Neural cell (in vitro differentiated cells): ENCODE measurements at regions not wholly inside any gene's neighbourhood (a gene's known extent, or its start where the extent isn't known, plus 50 kb on each side); places are given as distances from the start of the nearest gene placed in this dataset.

Experiments
- H2AFZ ChIP-seq: fragments of 200-600, 300-800 bp; sonication (generic), shearing (Covaris generic); 2 replicates; pipeline ENCODE4 v1.6.0; 2014; ENCODE audit warnings: low read depth, mild to moderate bottlenecking, antibody characterized with exemption, low read length, moderate library complexity
- H3F3A ChIP-seq: fragments of 200-600 bp; shearing (Covaris generic); 2 replicates; pipeline ENCODE4 v1.6.1; 2016; ENCODE audit warnings: mild to moderate bottlenecking, moderate library complexity, mixed read lengths, antibody characterized with exemption, low read length; ENCODE audit not compliant: insufficient read depth, poor library complexity, severe bottlenecking
- H3K27ac ChIP-seq: fragments of 200-600, 300-800 bp; sonication (generic), shearing (Covaris generic); 2 replicates; pipeline ENCODE4 v1.5.1; 2014; ENCODE audit warnings: mild to moderate bottlenecking, low read length, moderate library complexity
- H3K27me3 ChIP-seq: fragments of 300-800, 200-600 bp; sonication (generic), shearing (Covaris generic); 2 replicates; pipeline ENCODE4 v1.6.0; 2014; ENCODE audit warnings: mild to moderate bottlenecking, low read depth, low read length, moderate library complexity; ENCODE audit not compliant: insufficient read depth
- H3K36me3 ChIP-seq: fragments of 300-800, 200-600 bp; sonication (generic), shearing (Covaris generic); 2 replicates; pipeline ENCODE4 v1.5.1; 2014; ENCODE audit warnings: mild to moderate bottlenecking, antibody characterized with exemption, low read length, moderate library complexity; ENCODE audit not compliant: insufficient read depth
- H3K4me2 ChIP-seq: fragments of 300-800, 200-600 bp; sonication (generic), shearing (Covaris generic); 2 replicates; pipeline ENCODE4 v1.6.0; 2014; ENCODE audit warnings: mild to moderate bottlenecking, low read length
- H3K4me3 ChIP-seq: fragments of 300-800, 200-600 bp; sonication (generic), shearing (Covaris generic); 2 replicates; pipeline ENCODE4 v1.5.1; 2014; ENCODE audit warnings: mild to moderate bottlenecking, low read length, moderate library complexity
- H3K79me2 ChIP-seq: fragments of 200-600 bp; shearing (Covaris generic); replicated peaks from 2 replicates; pipeline ENCODE4 v1.6.0; 2014; ENCODE audit warnings: mild to moderate bottlenecking, low read length, moderate library complexity; ENCODE audit not compliant: insufficient read depth
- H3K9ac ChIP-seq: fragments of 300-800, 200-600 bp; sonication (generic), shearing (Covaris generic); 2 replicates; pipeline ENCODE4 v1.6.1; 2016; ENCODE audit warnings: mild to moderate bottlenecking, low read length, mixed read lengths
- H3K9me2 ChIP-seq: fragments of 200-600 bp; shearing (Covaris generic); 2 replicates; pipeline ENCODE4 v1.6.1; 2016; ENCODE audit warnings: mild to moderate bottlenecking, low read length, mixed read lengths; ENCODE audit not compliant: insufficient read depth
- H3K9me3 ChIP-seq: fragments of 200-600, 300-800 bp; sonication (generic), shearing (Covaris generic); 2 replicates; pipeline ENCODE4 v1.6.1; 2016; ENCODE audit warnings: mild to moderate bottlenecking, mixed run types, low read length, moderate library complexity, mixed read lengths
- H4K20me1 ChIP-seq: fragments of 200-600 bp; shearing (Covaris generic); 2 replicates; pipeline ENCODE4 v1.6.1; 2016; ENCODE audit warnings: mild to moderate bottlenecking, mixed run types; ENCODE audit not compliant: insufficient read depth
- EP300 ChIP-seq: fragments of 450-650 bp; conservative IDR thresholded peaks from 2 replicates; pipeline ENCODE4 v1.6.1; 2014; ENCODE audit warnings: antibody characterized with exemption, mild to moderate bottlenecking, moderate library complexity; ENCODE audit not compliant: poor library complexity, severe bottlenecking
- EZH2 ChIP-seq: fragments of 200-600, 300-800 bp; shearing (Covaris generic), sonication (generic); IDR thresholded peaks from 2 replicates; pipeline ENCODE4 v1.6.1; 2014; ENCODE audit warnings: antibody characterized with exemption, low read length, borderline replicate concordance, mild to moderate bottlenecking; ENCODE audit not compliant: insufficient read depth, poor library complexity, severe bottlenecking
- MXI1 ChIP-seq: fragments of 450-650 bp; conservative IDR thresholded peaks from 2 replicates; pipeline ENCODE4 v1.6.1; 2014; ENCODE audit warnings: antibody characterized with exemption, mild to moderate bottlenecking; ENCODE audit not compliant: poor library complexity, severe bottlenecking
- POLR2AphosphoS5 ChIP-seq: IDR thresholded peaks from 2 replicates; pipeline ENCODE4 v1.6.1; 2012
- RAD21 ChIP-seq: fragments of 450-650 bp; conservative IDR thresholded peaks from 2 replicates; pipeline ENCODE4 v1.6.1; 2014; ENCODE audit warnings: antibody characterized with exemption, mild to moderate bottlenecking, moderate library complexity
- SMC3 ChIP-seq: fragments of 450-650 bp; conservative IDR thresholded peaks from 2 replicates; pipeline ENCODE4 v1.6.1; 2014; ENCODE audit warnings: antibody characterized with exemption, mild to moderate bottlenecking, moderate library complexity; ENCODE audit not compliant: poor library complexity
- TAF1 ChIP-seq: IDR thresholded peaks from 2 replicates; pipeline ENCODE4 v1.6.1; 2012; ENCODE audit warnings: low read depth
- TF ChIP-seq, protein P1 (sequence below): IDR thresholded peaks from 2 replicates; pipeline ENCODE4 v1.6.1; 2012; ENCODE audit warnings: borderline replicate concordance
- TF ChIP-seq, protein P2 (sequence below): fragments of 450-650 bp; IDR thresholded peaks from 2 replicates; pipeline ENCODE4 v1.5.1; 2014; ENCODE audit warnings: antibody characterized with exemption, mild to moderate bottlenecking, moderate library complexity; ENCODE audit not compliant: poor library complexity, severe bottlenecking

DNA sequence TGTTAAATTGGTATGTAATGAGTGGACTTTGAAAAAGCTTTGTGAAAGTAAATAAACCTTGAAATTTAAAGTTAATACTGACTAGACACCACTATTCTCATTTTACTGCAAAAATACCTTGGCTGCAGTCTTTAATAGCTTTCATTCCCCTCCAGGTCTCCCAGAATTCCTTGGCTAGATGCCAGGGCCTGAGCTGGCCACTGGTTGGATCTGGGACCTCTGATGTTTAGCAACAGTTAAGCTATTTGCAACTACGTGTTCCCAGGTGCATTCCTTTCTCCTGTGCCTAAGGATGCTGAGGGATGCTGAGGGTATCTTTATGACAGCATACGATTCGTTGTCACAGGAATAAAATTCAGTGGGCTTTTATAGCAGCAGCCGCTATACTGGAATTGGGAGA lies 938.7 kb downstream of the TTLL7 start:
- H3K9me2 ChIP-seq: no peaks in the 10 kb centered on the region
- H4K20me1 ChIP-seq: no peaks in the 10 kb centered on the region
- no peaks in the 10 kb centered on the region for H3K27me3 ChIP-seq
- H3K4me3 ChIP-seq: no peak overlapping the region
- H3K9ac ChIP-seq: no peak overlapping the region
- H3K4me2 ChIP-seq: no peak overlapping the region
- no peaks in the 10 kb centered on the region for H3K36me3 ChIP-seq
- no peak overlapping the region for H2AFZ ChIP-seq
- no peaks in the 10 kb centered on the region for H3F3A ChIP-seq
- H3K9me3 ChIP-seq: no peaks in the 10 kb centered on the region
- H3K79me2 ChIP-seq: no peaks in the 10 kb centered on the region
- TF ChIP-seq, protein P1, sequence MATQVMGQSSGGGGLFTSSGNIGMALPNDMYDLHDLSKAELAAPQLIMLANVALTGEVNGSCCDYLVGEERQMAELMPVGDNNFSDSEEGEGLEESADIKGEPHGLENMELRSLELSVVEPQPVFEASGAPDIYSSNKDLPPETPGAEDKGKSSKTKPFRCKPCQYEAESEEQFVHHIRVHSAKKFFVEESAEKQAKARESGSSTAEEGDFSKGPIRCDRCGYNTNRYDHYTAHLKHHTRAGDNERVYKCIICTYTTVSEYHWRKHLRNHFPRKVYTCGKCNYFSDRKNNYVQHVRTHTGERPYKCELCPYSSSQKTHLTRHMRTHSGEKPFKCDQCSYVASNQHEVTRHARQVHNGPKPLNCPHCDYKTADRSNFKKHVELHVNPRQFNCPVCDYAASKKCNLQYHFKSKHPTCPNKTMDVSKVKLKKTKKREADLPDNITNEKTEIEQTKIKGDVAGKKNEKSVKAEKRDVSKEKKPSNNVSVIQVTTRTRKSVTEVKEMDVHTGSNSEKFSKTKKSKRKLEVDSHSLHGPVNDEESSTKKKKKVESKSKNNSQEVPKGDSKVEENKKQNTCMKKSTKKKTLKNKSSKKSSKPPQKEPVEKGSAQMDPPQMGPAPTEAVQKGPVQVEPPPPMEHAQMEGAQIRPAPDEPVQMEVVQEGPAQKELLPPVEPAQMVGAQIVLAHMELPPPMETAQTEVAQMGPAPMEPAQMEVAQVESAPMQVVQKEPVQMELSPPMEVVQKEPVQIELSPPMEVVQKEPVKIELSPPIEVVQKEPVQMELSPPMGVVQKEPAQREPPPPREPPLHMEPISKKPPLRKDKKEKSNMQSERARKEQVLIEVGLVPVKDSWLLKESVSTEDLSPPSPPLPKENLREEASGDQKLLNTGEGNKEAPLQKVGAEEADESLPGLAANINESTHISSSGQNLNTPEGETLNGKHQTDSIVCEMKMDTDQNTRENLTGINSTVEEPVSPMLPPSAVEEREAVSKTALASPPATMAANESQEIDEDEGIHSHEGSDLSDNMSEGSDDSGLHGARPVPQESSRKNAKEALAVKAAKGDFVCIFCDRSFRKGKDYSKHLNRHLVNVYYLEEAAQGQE: no peak
- TF ChIP-seq MXI1 (no peak), EP300 (no peak), EZH2 (no peak), TAF1 (no peak), SMC3 (no peak), POLR2AphosphoS5 (no peak), RAD21 (no peak)
- TF ChIP-seq, protein P2, sequence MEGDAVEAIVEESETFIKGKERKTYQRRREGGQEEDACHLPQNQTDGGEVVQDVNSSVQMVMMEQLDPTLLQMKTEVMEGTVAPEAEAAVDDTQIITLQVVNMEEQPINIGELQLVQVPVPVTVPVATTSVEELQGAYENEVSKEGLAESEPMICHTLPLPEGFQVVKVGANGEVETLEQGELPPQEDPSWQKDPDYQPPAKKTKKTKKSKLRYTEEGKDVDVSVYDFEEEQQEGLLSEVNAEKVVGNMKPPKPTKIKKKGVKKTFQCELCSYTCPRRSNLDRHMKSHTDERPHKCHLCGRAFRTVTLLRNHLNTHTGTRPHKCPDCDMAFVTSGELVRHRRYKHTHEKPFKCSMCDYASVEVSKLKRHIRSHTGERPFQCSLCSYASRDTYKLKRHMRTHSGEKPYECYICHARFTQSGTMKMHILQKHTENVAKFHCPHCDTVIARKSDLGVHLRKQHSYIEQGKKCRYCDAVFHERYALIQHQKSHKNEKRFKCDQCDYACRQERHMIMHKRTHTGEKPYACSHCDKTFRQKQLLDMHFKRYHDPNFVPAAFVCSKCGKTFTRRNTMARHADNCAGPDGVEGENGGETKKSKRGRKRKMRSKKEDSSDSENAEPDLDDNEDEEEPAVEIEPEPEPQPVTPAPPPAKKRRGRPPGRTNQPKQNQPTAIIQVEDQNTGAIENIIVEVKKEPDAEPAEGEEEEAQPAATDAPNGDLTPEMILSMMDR: no peak
- H3K27ac ChIP-seq: no peak overlapping the region

DNA sequence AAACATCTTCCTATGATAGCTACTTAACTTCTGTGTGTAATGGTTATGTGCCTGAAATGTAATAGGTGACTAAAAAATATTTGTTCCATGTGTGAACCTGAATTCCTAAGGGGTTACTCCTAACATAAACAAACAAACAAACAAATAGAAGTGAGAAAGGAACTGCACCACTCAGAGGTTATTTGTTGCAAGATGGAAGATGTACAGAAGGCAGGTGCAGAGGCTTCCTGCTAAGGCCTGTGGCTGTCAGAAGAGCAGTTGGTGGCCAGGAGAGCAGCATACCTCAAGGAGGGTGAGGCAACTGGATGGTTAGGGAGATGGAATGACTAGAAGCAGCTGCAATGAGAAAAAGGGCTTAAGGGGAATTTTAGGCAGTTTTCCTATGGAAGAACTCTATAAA lies 940.6 kb downstream of the TTLL7 start:
- no peak for TF ChIP-seq EP300
- TF ChIP-seq, protein P1: no peak
- TF ChIP-seq, protein P2: no peak

More for the DNA sequence above, 940.6 kb downstream of the TTLL7 start:
- no peaks in the 10 kb centered on the region for H3K79me2 ChIP-seq
- no peak overlapping the region for H2AFZ ChIP-seq
- no peak overlapping the region for H3K4me2 ChIP-seq
- H3F3A ChIP-seq: no peaks in the 10 kb centered on the region
- no peak overlapping the region for H3K27ac ChIP-seq
- H4K20me1 ChIP-seq: no peaks in the 10 kb centered on the region
- no peaks in the 10 kb centered on the region for H3K36me3 ChIP-seq
- H3K9me3 ChIP-seq: no peaks in the 10 kb centered on the region
- no peak overlapping the region for H3K9ac ChIP-seq
- no peak overlapping the region for H3K4me3 ChIP-seq
- no peaks in the 10 kb centered on the region for H3K9me2 ChIP-seq
- H3K27me3 ChIP-seq: no peaks in the 10 kb centered on the region
